KOPT-K1 (cell line): ENCODE measurements at regions not wholly inside any gene's neighbourhood (a gene's known extent, or its start where the extent isn't known, plus 50 kb on each side); places are given as distances from the start of the nearest gene placed in this dataset.
"Not testable (repeated sequence)": the region's sequence is repeated elsewhere in the genome, so short reads cannot be mapped to it uniquely, and the experiment has no call there.

Experiments used
- H3K27ac ChIP-seq: fragments of 200-600 bp; sonication (generic); 2 replicates; pipeline ENCODE4 v1.5.1; 2016; ENCODE audit warnings: antibody characterized with exemption, mild to moderate bottlenecking, low read depth, low read length; ENCODE audit not compliant: poor library complexity, severe bottlenecking
- H3K36me3 ChIP-seq: fragments of 200-600 bp; sonication (generic); 2 replicates; pipeline ENCODE4 v1.5.1; 2017; ENCODE audit warnings: antibody characterized with exemption, mild to moderate bottlenecking, low read length, moderate library complexity; ENCODE audit not compliant: insufficient read depth
- H3K9me3 ChIP-seq: fragments of 200-600 bp; sonication (generic); 2 replicates; pipeline ENCODE4 v1.5.1; 2017; ENCODE audit warnings: antibody characterized with exemption, low read length, mild to moderate bottlenecking; ENCODE audit not compliant: insufficient read depth, poor library complexity, severe bottlenecking

DNA sequence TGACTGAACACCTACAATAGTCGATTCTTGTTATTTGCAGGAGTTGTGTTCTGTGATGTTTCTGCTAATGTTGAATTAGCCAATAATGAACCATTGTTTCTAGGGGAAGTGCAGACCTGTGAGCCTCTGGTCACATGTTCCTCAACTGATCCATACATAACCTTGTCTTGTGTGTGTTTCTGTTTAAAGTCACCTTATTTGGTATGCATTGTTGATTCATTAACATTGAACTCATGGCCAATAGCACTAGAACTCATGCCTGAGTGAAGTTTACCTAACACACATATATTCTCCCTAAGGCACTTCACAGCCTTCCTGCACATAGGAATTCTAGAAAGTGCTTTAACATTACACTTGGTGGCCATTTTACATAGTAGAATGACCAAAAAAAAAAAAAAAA is 271.8 kb upstream of the PLET1 start:
- H3K9me3 ChIP-seq = no peaks in the 10 kb centered on the region
- H3K27ac ChIP-seq = no peak overlapping the region
- H3K36me3 ChIP-seq = no peaks in the 10 kb centered on the region

DNA sequence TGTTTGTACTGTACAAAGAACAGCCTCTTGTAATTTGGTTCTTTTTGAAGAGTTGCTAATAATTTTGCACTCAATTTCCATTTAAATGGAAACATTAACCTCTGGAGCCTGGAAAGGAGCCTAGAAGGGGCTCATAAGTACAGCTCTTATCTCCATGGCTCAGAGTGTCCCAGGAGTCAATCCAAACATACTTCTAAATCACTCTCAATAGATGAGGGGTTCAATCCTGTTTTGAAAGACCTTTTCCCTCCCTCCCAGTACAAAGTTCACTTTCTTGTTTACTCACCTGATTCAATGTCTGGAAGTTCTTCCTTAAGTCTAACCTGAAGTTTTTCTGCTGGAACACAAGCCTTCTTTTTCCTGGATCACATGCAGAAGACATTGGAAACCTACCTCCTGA is 273.0 kb upstream of the PLET1 start:
- Histone ChIP-seq H3K9me3 (no peaks in the 10 kb centered on the region), H3K27ac (no peak overlapping the region), H3K36me3 (no peaks in the 10 kb centered on the region)

GRCh38 chr11:112534208-112534607 is 273.5 kb upstream of the PLET1 start:
- no peaks in the 10 kb centered on the region for H3K36me3 ChIP-seq
- no peaks in the 10 kb centered on the region for H3K9me3 ChIP-seq
- no peak overlapping the region for H3K27ac ChIP-seq

- Histone ChIP-seq H3K9me3 (no peaks in the 10 kb centered on the region), H3K36me3 (no peaks in the 10 kb centered on the region), H3K27ac (no peak overlapping the region)
Observed at GRCh38 chr11:112537026-112537425, 276.4 kb upstream of the PLET1 start.

DNA sequence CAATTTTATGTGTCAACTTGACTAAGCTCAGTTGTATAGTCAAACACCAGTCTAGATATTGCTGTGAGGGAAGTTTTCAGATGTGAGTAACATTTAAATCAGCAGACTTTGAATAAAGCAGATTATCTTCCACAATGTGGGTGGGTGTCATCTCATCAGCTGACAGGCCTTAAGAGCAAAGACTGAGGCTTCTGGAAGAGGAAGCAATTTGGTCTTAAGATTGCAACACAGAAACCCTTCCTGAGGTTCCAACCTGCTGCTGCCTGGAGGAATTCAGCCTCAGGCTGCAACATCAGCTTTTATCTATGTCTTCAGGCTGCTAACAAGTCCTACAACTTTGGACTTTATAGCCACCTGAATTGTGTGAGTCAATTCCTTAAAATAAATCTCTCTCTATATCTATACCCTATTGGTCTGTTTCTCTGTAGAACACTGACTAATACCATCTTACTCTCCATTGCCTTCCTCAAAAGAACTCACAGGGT is 277.2 kb upstream of the PLET1 start:
- H3K27ac ChIP-seq = no peak overlapping the region
- no peaks in the 10 kb centered on the region for H3K9me3 ChIP-seq
- no peaks in the 10 kb centered on the region for H3K36me3 ChIP-seq

DNA sequence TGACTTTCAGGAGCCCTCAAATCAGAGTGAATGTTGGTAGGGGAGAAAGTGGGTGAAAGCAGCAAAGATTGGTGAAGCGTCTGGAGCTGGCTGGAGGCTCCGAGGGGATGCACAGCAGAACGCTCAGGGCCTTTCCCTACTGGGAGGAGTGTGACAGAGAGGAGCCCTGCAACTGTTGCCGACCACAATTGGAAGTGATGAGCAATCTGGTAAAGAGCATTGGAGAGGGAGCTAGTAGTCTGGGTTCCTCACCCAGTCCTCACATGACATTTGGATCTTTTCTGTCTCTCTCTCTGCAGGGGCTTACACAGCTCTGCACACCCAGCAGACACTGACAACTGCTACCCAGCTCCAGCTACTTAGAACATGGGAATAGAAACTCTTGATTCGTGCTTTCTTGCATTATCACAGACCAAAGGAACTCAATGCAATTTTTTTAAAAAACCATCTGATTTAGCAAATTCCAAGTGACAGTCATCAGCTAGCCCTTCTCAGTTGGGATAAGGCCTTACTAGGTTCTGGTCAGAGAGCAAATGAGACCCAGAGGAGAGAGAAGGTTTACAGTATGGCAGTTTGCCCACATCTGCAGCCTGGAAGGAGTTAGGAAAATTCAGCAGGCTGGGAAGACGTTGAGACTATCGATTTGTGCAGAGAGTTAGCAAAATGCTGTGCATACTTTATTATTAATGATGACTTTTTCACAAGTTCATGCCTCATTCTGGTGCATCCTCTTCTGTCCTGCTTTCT is 278.0 kb upstream of the PLET1 start:
- H3K36me3 ChIP-seq = no peaks in the 10 kb centered on the region
- H3K9me3 ChIP-seq = no peaks in the 10 kb centered on the region
- no peak overlapping the region for H3K27ac ChIP-seq

DNA sequence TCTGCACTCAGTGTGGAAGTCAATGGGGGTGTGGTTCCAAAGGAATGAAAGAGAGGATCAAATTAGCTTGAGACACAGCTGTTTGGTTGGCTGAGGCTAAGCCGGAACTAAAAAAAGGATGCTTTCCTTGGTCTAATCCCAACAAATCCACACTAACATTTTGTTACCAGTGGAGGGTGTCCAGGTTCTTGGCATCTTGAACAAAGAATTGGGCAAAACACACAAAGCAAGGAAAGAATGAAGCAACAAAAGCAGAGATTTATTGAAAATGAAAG is 278.6 kb upstream of the PLET1 start:
- not testable (repeated sequence) for H3K36me3 ChIP-seq, H3K27ac ChIP-seq, H3K9me3 ChIP-seq

DNA sequence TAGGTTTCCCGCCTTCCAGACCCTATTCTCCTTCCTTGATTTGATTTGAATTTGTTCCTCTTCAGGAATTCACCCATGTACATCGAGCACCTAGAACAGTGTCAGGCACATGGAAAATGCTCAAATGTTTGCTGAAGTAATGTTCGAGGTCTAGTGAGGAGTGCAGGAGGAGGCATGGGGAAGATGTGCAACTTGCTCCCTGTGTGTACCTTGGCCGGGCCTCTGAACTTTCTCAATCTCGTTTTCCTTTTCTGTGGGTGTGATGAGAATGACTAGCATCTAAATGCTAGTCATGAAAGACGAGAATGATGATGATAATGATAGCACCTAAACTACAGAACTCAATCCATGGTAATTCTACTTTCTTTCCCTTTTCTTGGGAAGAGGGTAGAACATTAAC is 279.1 kb upstream of the PLET1 start:
- H3K36me3 ChIP-seq = no peaks in the 10 kb centered on the region
- H3K27ac ChIP-seq = no peak overlapping the region
- H3K9me3 ChIP-seq = no peaks in the 10 kb centered on the region

- H3K27ac ChIP-seq = no peak overlapping the region
- H3K9me3 ChIP-seq = no peaks in the 10 kb centered on the region
- no peaks in the 10 kb centered on the region for H3K36me3 ChIP-seq
Observed at GRCh38 chr11:112540261-112540660, 279.6 kb upstream of the PLET1 start.

- H3K27ac ChIP-seq = no peak overlapping the region
Observed at GRCh38 chr11:112541140-112542046, 280.7 kb upstream of the PLET1 start.

DNA sequence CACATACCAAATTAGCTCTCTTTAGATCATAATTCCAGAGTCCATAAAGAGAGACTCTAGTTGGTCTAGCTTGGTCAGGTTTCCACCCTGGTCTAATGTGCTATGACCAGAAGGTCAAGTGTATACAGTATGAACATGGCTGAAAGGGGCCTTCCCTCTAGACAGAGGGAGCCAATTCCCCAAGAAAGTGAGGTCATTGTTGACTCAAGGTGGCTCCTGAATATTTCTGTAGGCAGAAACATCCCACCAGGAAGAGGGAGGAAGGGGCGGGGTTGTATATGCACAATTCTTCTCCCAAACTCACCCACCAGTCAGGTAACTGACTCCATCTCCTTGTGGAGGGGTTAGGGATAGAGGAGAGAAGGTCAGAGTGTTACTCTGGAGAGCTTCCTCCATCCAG is 281.8 kb upstream of the PLET1 start:
- no peaks in the 10 kb centered on the region for H3K36me3 ChIP-seq
- H3K27ac ChIP-seq = no peak overlapping the region
- H3K9me3 ChIP-seq = no peaks in the 10 kb centered on the region

More at GRCh38 chr11:112541140-112542046, 280.7 kb upstream of the PLET1 start:
- Histone ChIP-seq H3K9me3 (no peaks in the 10 kb centered on the region), H3K36me3 (no peaks in the 10 kb centered on the region)

DNA sequence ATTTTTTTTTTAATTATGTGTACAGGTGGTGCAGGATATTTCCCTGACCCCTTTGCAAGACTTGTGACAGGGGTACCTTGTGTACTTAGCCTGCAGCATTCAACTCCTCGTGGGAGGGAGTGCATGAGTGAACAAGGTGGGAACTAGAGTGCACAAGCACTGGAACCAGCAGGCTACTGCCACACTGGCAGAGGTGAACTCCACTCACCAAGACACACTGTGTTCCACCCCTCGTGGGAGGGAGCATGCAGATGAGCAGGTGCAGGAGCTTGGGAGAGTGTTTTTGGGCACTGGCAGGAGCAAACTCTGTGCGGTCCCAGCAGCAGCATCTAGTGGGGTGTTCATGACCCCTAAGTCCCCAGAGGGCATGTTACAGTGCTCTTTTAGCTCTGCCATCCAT is 282.7 kb upstream of the PLET1 start:
- no peak overlapping the region for H3K27ac ChIP-seq
- H3K9me3 ChIP-seq = no peaks in the 10 kb centered on the region
- no peaks in the 10 kb centered on the region for H3K36me3 ChIP-seq

DNA sequence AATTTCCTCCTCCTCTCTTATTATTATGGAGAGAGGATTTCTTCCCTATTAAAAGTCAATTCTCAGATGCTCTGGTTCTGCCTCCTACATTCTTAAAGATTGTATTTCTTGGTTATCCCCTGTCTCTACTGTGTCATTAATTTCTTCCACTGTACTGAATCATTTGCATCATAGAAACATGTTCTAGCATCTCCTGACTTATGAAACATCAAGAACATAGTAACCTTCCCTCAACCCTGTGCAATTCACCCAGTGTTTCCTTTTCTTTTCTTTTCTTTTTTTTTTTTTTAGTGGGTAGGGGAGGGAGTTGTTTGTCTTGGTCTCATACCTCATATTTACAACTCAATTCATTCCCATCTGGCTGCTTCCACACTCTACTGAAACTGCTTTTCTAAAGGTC is 288.0 kb upstream of the PLET1 start:
- Histone ChIP-seq H3K27ac (no peak overlapping the region), H3K36me3 (no peaks in the 10 kb centered on the region), H3K9me3 (no peaks in the 10 kb centered on the region)

- H3K36me3 ChIP-seq = no peaks in the 10 kb centered on the region
- no peak overlapping the region for H3K27ac ChIP-seq
- no peaks in the 10 kb centered on the region for H3K9me3 ChIP-seq
Observed at GRCh38 chr11:112553205-112553731, 292.6 kb upstream of the PLET1 start.

DNA sequence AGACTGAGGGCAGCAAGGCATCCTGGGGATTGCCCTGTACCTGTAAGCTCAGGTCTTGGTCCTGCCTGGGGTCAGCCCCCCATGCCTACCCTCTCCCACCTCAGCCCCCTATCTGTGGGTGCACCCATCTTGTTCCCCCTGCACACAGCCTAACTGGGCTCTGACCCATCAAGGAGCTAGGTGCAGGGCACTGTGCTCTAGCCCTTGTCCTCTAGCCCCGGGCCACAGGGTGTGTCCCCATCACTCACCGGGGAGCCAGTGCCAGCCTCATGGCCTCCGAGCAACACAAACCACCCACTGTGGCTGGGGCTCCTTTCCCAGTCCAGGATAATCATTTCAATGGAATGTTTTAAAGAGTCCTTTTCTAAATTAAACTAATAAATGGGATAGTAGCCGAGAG is 293.9 kb upstream of the PLET1 start:
- H3K36me3 ChIP-seq = no peaks in the 10 kb centered on the region
- H3K9me3 ChIP-seq = no peaks in the 10 kb centered on the region
- no peak overlapping the region for H3K27ac ChIP-seq
